ENCODE measurements at regions not wholly inside any gene's neighbourhood (a gene's known extent, or its start where the extent isn't known, plus 50 kb on each side); places are given as distances from the start of the nearest gene placed in this dataset.

GRCh38 chr12:83326666-83327065 lies 640.0 kb downstream of the TMTC2 start:
- Histone ChIP-seq H3K9me3 (no peaks in the 10 kb centered on the region), H3K4me1 (ENCODE audit: low read depth) (no peaks in the 10 kb centered on the region), H3K4me3 (no peak overlapping the region), H3K36me3 (ENCODE audit: low read depth) (no peaks in the 10 kb centered on the region)
- no peak for ATAC-seq
- TF ChIP-seq CTCF (IDR thresholded peaks at IDR 0.05), result no peak
- intact Hi-C loops (cut with DNase I, micrococcal nuclease), result no loop called here
- DNase-seq, result no peak

DNA sequence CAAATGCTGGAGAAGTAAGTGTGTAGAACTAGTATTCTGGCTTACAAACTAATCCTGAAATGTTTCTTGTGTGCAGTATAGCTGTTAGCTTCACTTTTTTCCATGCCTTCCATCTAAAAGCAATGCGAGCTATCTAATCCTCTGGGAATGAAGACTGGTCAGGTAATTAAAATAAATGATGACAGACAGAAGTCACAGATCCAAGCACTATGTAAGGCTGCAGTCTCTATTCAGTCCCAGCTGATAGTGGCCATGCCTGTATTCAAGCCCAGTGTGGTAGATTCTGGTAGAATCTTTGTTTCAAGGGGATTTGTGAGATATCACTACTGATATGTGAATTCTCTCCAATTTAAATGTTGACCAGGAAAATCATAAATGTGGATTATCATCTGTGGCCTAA lies 637.2 kb downstream of the TMTC2 start:
- TF ChIP-seq CTCF (IDR thresholded peaks at IDR 0.05), result no peak
- Histone ChIP-seq H3K4me1 (ENCODE audit: low read depth) (no peaks in the 10 kb centered on the region), H3K9me3 (no peaks in the 10 kb centered on the region), H3K36me3 (ENCODE audit: low read depth) (no peaks in the 10 kb centered on the region), H3K4me3 (no peak overlapping the region)
- no peak for DNase-seq
- no peak for ATAC-seq
- intact Hi-C loops (cut with DNase I, micrococcal nuclease), result no loop called here

GRCh38 chr12:83322809-83323208 lies 636.1 kb downstream of the TMTC2 start:
- Histone ChIP-seq H3K4me3 (no peak overlapping the region), H3K9me3 (no peaks in the 10 kb centered on the region), H3K36me3 (ENCODE audit: low read depth) (no peaks in the 10 kb centered on the region), H3K4me1 (ENCODE audit: low read depth) (no peaks in the 10 kb centered on the region)
- intact Hi-C loops (cut with DNase I, micrococcal nuclease), result no loop called here
- TF ChIP-seq CTCF (IDR thresholded peaks at IDR 0.05), result no peak
- DNase-seq (no peak), ATAC-seq (no peak)

DNA sequence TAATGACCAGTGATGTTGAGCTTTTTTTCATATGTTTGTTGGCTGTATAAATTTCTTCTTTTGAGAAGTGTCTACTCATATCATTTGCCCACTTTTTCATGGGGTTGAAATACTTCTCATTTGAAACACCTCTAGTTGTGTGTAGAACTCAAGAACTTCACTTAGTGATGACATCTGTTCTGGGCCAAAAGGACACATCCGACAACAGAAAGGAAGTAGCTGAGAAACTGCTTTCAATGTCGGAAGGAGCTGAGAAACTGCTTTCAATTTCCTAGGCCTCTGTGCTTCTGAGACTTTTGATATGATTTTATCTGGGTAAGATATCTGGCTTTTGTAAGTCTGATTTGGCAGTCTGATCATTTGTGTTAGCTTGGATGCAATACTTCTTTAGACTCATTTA lies 635.3 kb downstream of the TMTC2 start:
- Histone ChIP-seq H3K36me3 (ENCODE audit: low read depth) (no peaks in the 10 kb centered on the region), H3K4me3 (no peak overlapping the region), H3K4me1 (ENCODE audit: low read depth) (no peaks in the 10 kb centered on the region), H3K9me3 (no peaks in the 10 kb centered on the region)
- TF ChIP-seq CTCF (IDR thresholded peaks at IDR 0.05), result no peak
- ATAC-seq (no peak), DNase-seq (no peak)
- intact Hi-C loops (cut with DNase I, micrococcal nuclease), result no loop called here

DNA sequence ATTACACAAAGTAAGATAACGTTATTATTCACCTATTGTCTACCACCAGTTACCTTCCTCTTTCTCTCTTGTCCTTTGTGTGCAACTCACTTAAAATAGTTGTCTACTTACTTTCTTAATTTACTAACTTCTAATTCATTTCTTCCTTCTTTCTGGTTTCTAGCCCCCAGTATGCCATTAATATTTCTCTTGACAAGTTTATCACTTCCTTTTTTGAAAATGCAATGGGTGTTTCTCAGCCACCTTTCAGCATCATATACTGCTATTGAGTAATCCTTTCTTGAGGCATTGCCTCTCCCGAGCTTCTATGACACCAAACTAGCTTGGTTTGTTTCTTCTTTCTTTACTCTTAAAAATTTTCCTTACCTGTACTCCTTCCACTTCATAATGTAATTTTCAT lies 633.6 kb downstream of the TMTC2 start:
- ATAC-seq, result no peak
- no peaks in the 10 kb centered on the region for H3K4me1 ChIP-seq (ENCODE audit: low read depth)
- no peak overlapping the region for H3K4me3 ChIP-seq
- DNase-seq, result no peak
- intact Hi-C loops (cut with DNase I, micrococcal nuclease), result no loop called here
- H3K36me3 ChIP-seq (ENCODE audit: low read depth), result no peaks in the 10 kb centered on the region
- H3K9me3 ChIP-seq, result no peaks in the 10 kb centered on the region
- TF ChIP-seq CTCF (IDR thresholded peaks at IDR 0.05), result no peak

GRCh38 chr12:83318386-83319098 lies 631.8 kb downstream of the TMTC2 start:
- H3K36me3 ChIP-seq (ENCODE audit: low read depth), result no peaks in the 10 kb centered on the region
- H3K4me1 ChIP-seq (ENCODE audit: low read depth), result no peaks in the 10 kb centered on the region
- intact Hi-C loops (cut with DNase I, micrococcal nuclease), result no loop called here
- no peak for ATAC-seq
- no peaks in the 10 kb centered on the region for H3K9me3 ChIP-seq
- H3K4me3 ChIP-seq, result no peak overlapping the region
- DNase-seq, result no peak
- no peak for TF ChIP-seq CTCF (IDR thresholded peaks at IDR 0.05)

All from mucosa of descending colon (tissue), 3 donors.